ENCODE measurements at regions not wholly inside any gene's neighbourhood (a gene's known extent, or its start where the extent isn't known, plus 50 kb on each side); places are given as distances from the start of the nearest gene placed in this dataset.

- H3K27ac ChIP-seq (ENCODE audit: low read depth, low read length) = no peak overlapping the region
- no peaks in the 10 kb centered on the region for H3K79me2 ChIP-seq (ENCODE audit: insufficient read depth, low read length)
- H3K9ac ChIP-seq (ENCODE audit: low read length) = no peak overlapping the region
- no peaks in the 10 kb centered on the region for H4K20me1 ChIP-seq (ENCODE audit: low read depth, low read length)
- no peaks in the 10 kb centered on the region for H3F3A ChIP-seq (ENCODE audit: insufficient read depth)
- TF ChIP-seq CTCF (IDR thresholded peaks at IDR 0.05; ENCODE audit: insufficient read depth, low read length, poor library complexity, severe bottlenecking) (no peak), EZH2phosphoT487 (conservative IDR thresholded peaks at IDR 0.05; ENCODE audit: low read length) (no peak)
- H2AFZ ChIP-seq (ENCODE audit: low read depth, low read length, severe bottlenecking) = no peak overlapping the region
- no peaks in the 10 kb centered on the region for H3K36me3 ChIP-seq (ENCODE audit: low read length)
- no peaks in the 10 kb centered on the region for H3K9me3 ChIP-seq (ENCODE audit: insufficient read depth, low read length)
- H3K4me3 ChIP-seq (ENCODE audit: insufficient read depth, low read length, poor library complexity, severe bottlenecking) = no peak overlapping the region
- no peak overlapping the region for H3K4me2 ChIP-seq (ENCODE audit: low read depth, low read length, poor library complexity, severe bottlenecking)
- H3K9me2 ChIP-seq (replicated peaks; ENCODE audit: insufficient read depth, low read length) = no peaks in the 10 kb centered on the region
- H3K27me3 ChIP-seq (ENCODE audit: low read length) = 0 out of 2 replicates have a peak, but pooled peaks cover 3% of the 10 kb centered on the region
Observed at GRCh38 chr12:91401190-91401589, 218.6 kb upstream of the DCN start.

- Histone ChIP-seq H3K79me2 (ENCODE audit: insufficient read depth, low read length) (no peaks in the 10 kb centered on the region), H3K9me2 (replicated peaks; ENCODE audit: insufficient read depth, low read length) (no peaks in the 10 kb centered on the region), H3K27me3 (ENCODE audit: low read length) (0 out of 2 replicates have a peak, but pooled peaks cover 3% of the 10 kb centered on the region), H3K9ac (ENCODE audit: low read length) (no peak overlapping the region), H3K4me2 (ENCODE audit: low read depth, low read length, poor library complexity, severe bottlenecking) (no peak overlapping the region), H3K9me3 (ENCODE audit: insufficient read depth, low read length) (no peaks in the 10 kb centered on the region), H3K36me3 (ENCODE audit: low read length) (no peaks in the 10 kb centered on the region), H4K20me1 (ENCODE audit: low read depth, low read length) (no peaks in the 10 kb centered on the region), H2AFZ (ENCODE audit: low read depth, low read length, severe bottlenecking) (no peak overlapping the region), H3F3A (ENCODE audit: insufficient read depth) (no peaks in the 10 kb centered on the region), H3K27ac (ENCODE audit: low read depth, low read length) (no peak overlapping the region), H3K4me3 (ENCODE audit: insufficient read depth, low read length, poor library complexity, severe bottlenecking) (no peak overlapping the region)
- TF ChIP-seq EZH2phosphoT487 (conservative IDR thresholded peaks at IDR 0.05; ENCODE audit: low read length) = no peak
- TF ChIP-seq CTCF (IDR thresholded peaks at IDR 0.05; ENCODE audit: insufficient read depth, low read length, poor library complexity, severe bottlenecking) = no peak
Observed at GRCh38 chr12:91400271-91400670, 217.7 kb upstream of the DCN start.

GRCh38 chr12:91397866-91398532 is 215.4 kb upstream of the DCN start:
- H3K36me3 ChIP-seq (ENCODE audit: low read length) = no peaks in the 10 kb centered on the region
- no peak overlapping the region for H2AFZ ChIP-seq (ENCODE audit: low read depth, low read length, severe bottlenecking)
- H3K27me3 ChIP-seq (ENCODE audit: low read length) = no peaks in the 10 kb centered on the region
- H3K9me3 ChIP-seq (ENCODE audit: insufficient read depth, low read length) = no peaks in the 10 kb centered on the region
- no peaks in the 10 kb centered on the region for H3F3A ChIP-seq (ENCODE audit: insufficient read depth)
- H3K4me2 ChIP-seq (ENCODE audit: low read depth, low read length, poor library complexity, severe bottlenecking) = no peak overlapping the region
- no peak overlapping the region for H3K4me3 ChIP-seq (ENCODE audit: insufficient read depth, low read length, poor library complexity, severe bottlenecking)
- H3K79me2 ChIP-seq (ENCODE audit: insufficient read depth, low read length) = no peaks in the 10 kb centered on the region
- no peak overlapping the region for H3K9ac ChIP-seq (ENCODE audit: low read length)
- no peaks in the 10 kb centered on the region for H3K9me2 ChIP-seq (replicated peaks; ENCODE audit: insufficient read depth, low read length)
- TF ChIP-seq EZH2phosphoT487 (conservative IDR thresholded peaks at IDR 0.05; ENCODE audit: low read length) (no peak), CTCF (IDR thresholded peaks at IDR 0.05; ENCODE audit: insufficient read depth, low read length, poor library complexity, severe bottlenecking) (no peak)
- no peaks in the 10 kb centered on the region for H4K20me1 ChIP-seq (ENCODE audit: low read depth, low read length)
- no peak overlapping the region for H3K27ac ChIP-seq (ENCODE audit: low read depth, low read length)

All from SU-DHL-6 (cell line).